Esophagus muscularis mucosa (tissue), 4 donors: ENCODE measurements at regions not wholly inside any gene's neighbourhood (a gene's known extent, or its start where the extent isn't known, plus 50 kb on each side); places are given as distances from the start of the nearest gene placed in this dataset.

Experiments used
- DNase-seq: peaks from one replicate; pipeline ENCODE4 v3.0.0-alpha.2; 2017; ENCODE audit errors: extremely low spot score
- H3K27ac ChIP-seq, 4 donors: fragments of 200-600 bp; sonication (generic); replicated peaks in 1 of 4; 1 replicate in 3 of 4; 2 replicates in 1 of 4; pipeline ENCODE4 v1.5.1; 2016 to 2019; ENCODE audit warnings: mild to moderate bottlenecking in 1 of 4
- H3K27me3 ChIP-seq, 4 donors: fragments of 200-600 bp; sonication (generic); one replicate each; pipeline versions ENCODE4 v1.5.1 to v1.6.0; 2016 to 2019
- H3K36me3 ChIP-seq, 4 donors: fragments of 200-600 bp; sonication (generic); one replicate each; pipeline ENCODE4 v1.5.1; 2016 to 2019
- H3K4me1 ChIP-seq, 4 donors: fragments of 200-600 bp; sonication (generic); one replicate each; pipeline ENCODE4 v1.5.1; 2016 to 2019
- H3K4me3 ChIP-seq, 4 donors: fragments of 200-600 bp; sonication (generic); 1 replicate in 2 of 4; 2 replicates in 2 of 4; pipeline ENCODE4 v1.5.1; 2016 to 2019; ENCODE audit warnings: mild to moderate bottlenecking in 4 of 4, moderate library complexity in 1 of 4
- H3K9me3 ChIP-seq, 4 donors: fragments of 200-600 bp; sonication (generic); 1 replicate in 3 of 4; 2 replicates in 1 of 4; pipeline ENCODE4 v1.5.1; 2016 to 2019
- CTCF ChIP-seq, 3 experiments: fragments of 200-600 bp in 2 of 3; fragments of 450-650 bp in 1 of 3; sonication (generic) in 2 of 3; IDR thresholded peaks; one replicate each; pipeline ENCODE4 v1.5.1; 2017 to 2019; ENCODE audit warnings: antibody characterized with exemption in 3 of 3, mild to moderate bottlenecking in 2 of 3, moderate library complexity in 1 of 3
- EP300 ChIP-seq: sonication (generic); formaldehyde crosslinking; IDR thresholded peaks from one replicate; pipeline ENCODE4 v1.6.1; 2017; ENCODE audit warnings: antibody characterized with exemption
- POLR2A ChIP-seq: fragments of 450-650 bp; IDR thresholded peaks from one replicate; pipeline ENCODE4 v1.6.1; 2017; ENCODE audit warnings: antibody characterized with exemption, moderate library complexity, mild to moderate bottlenecking, low read depth
- POLR2AphosphoS5 ChIP-seq, 2 donors: sonication (generic); formaldehyde crosslinking; IDR thresholded peaks; one replicate each; pipeline ENCODE4 v1.6.1; 2017; ENCODE audit warnings: antibody characterized with exemption in 2 of 2
- WGBS: methylation state at CpG from one replicate; pipeline ENCODE4 v1.1.5; 2018; 5-methylcytosine and 5-hydroxymethylcytosine counted together
- intact Hi-C: fragments of 100-400 bp; cut with DNase I; formaldehyde crosslinking; loops from one replicate; pipeline ENCODE4 v1.15.1; 2023

GRCh38 chr2:56714400-56714799 is 530.6 kb downstream of the CCDC85A start:
- 85% methylated on average over 7 of the region's 7 CpGs for WGBS
- intact Hi-C loops, result no loop called here
- Histone ChIP-seq H3K4me1 (no peaks in the 10 kb centered on the region), H3K9me3 (no peaks in the 10 kb centered on the region), H3K27ac (no peak overlapping the region), H3K4me3 (no peak overlapping the region), H3K27me3 (no peaks in the 10 kb centered on the region), H3K36me3 (no peaks in the 10 kb centered on the region)
- DNase-seq, result no peak
- TF ChIP-seq POLR2AphosphoS5 (IDR thresholded peaks at IDR 0.05) (no peak), CTCF (IDR thresholded peaks at IDR 0.05) (no peak), POLR2A (no peak), EP300 (no peak)

GRCh38 chr2:56715683-56716082 is 531.9 kb downstream of the CCDC85A start:
- no peak for DNase-seq
- intact Hi-C loops, result no loop called here
- Histone ChIP-seq H3K27me3 (no peaks in the 10 kb centered on the region), H3K36me3 (no peaks in the 10 kb centered on the region), H3K4me3 (no peak overlapping the region), H3K27ac (no peak overlapping the region), H3K4me1 (no peaks in the 10 kb centered on the region), H3K9me3 (no peaks in the 10 kb centered on the region)
- TF ChIP-seq EP300 (no peak), CTCF (IDR thresholded peaks at IDR 0.05) (no peak), POLR2A (no peak), POLR2AphosphoS5 (IDR thresholded peaks at IDR 0.05) (no peak)
- 58% methylated on average over 3 of the region's 3 CpGs for WGBS

GRCh38 chr2:56718413-56718812 is 534.6 kb downstream of the CCDC85A start:
- H3K4me1 ChIP-seq, result no peaks in the 10 kb centered on the region
- no peak overlapping the region for H3K27ac ChIP-seq
- intact Hi-C loops, result no loop called here
- no peak for DNase-seq
- TF ChIP-seq EP300, result no peak
- TF ChIP-seq POLR2AphosphoS5 (IDR thresholded peaks at IDR 0.05), result no peak
- TF ChIP-seq CTCF (IDR thresholded peaks at IDR 0.05), result no peak
- no peak for TF ChIP-seq POLR2A
- whole genome bisulfite sequencing, result 72% methylated on average over 4 of the region's 4 CpGs
- H3K9me3 ChIP-seq, result no peaks in the 10 kb centered on the region
- no peaks in the 10 kb centered on the region for H3K27me3 ChIP-seq
- H3K4me3 ChIP-seq, result no peak overlapping the region
- H3K36me3 ChIP-seq, result no peaks in the 10 kb centered on the region

GRCh38 chr2:56729212-56729611 is 545.4 kb downstream of the CCDC85A start:
- Histone ChIP-seq H3K9me3 (peaks cover 0 to 15% (median 11%) of the 10 kb centered on the region in 4 donors), H3K27me3 (no peaks in the 10 kb centered on the region), H3K27ac (no peak overlapping the region), H3K4me3 (no peak overlapping the region), H3K36me3 (no peaks in the 10 kb centered on the region), H3K4me1 (no peaks in the 10 kb centered on the region)
- 65% methylated on average over 1 of the region's 1 CpG for WGBS
- no peak for DNase-seq
- intact Hi-C loops, result no loop called here
- TF ChIP-seq POLR2A (no peak), EP300 (no peak), POLR2AphosphoS5 (IDR thresholded peaks at IDR 0.05) (no peak), CTCF (IDR thresholded peaks at IDR 0.05) (no peak)

GRCh38 chr2:56732946-56733345 is 549.2 kb downstream of the CCDC85A start:
- H3K27ac ChIP-seq, result no peak overlapping the region
- H3K27me3 ChIP-seq, result no peaks in the 10 kb centered on the region
- 82% methylated on average over 2 of the region's 2 CpGs for WGBS
- peaks cover 0 to 8% (median 4%) of the 10 kb centered on the region in 4 donors for H3K9me3 ChIP-seq
- no peak overlapping the region for H3K4me3 ChIP-seq
- no peaks in the 10 kb centered on the region for H3K4me1 ChIP-seq
- no peak for TF ChIP-seq EP300
- no peak for TF ChIP-seq CTCF (IDR thresholded peaks at IDR 0.05)
- no peak for TF ChIP-seq POLR2AphosphoS5 (IDR thresholded peaks at IDR 0.05)
- no peak for TF ChIP-seq POLR2A
- H3K36me3 ChIP-seq, result no peaks in the 10 kb centered on the region
- no peak for DNase-seq
- intact Hi-C loops, result no loop called here
